ENCODE measurements at regions not wholly inside any gene's neighbourhood (a gene's known extent, or its start where the extent isn't known, plus 50 kb on each side); places are given as distances from the start of the nearest gene placed in this dataset.

DNA sequence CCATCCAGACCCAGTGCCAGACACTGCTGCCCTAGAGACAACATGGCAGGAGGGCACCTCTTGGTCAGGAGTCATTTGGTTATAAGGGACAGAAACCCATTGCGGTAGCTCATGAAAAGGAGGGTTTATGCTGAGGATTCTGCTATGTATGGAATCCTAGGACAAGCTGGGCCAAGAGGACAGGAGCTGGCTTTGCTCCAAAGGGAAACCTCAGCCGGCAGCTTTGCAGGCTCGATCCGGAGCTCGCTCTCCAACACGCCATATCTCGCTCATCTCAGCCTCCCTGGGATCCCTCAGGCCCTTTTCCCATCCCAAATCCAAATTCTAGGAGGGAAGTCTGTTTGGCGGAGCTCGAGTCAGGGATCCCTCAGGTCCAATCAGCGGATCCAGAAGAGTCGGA, 345.7 kb downstream of the GLRX3 start:
- Histone ChIP-seq H3K9me3 (ENCODE audit: control insufficient read depth, insufficient read depth, low read length) (no peaks in the 10 kb centered on the region), H3K36me3 (ENCODE audit: control insufficient read depth, insufficient read depth, low read length) (no peaks in the 10 kb centered on the region), H3K27me3 (ENCODE audit: control insufficient read depth, insufficient read depth, low read length) (no peaks in the 10 kb centered on the region), H3K4me3 (ENCODE audit: low read depth, low read length) (no peak overlapping the region), H3K4me1 (ENCODE audit: control insufficient read depth, insufficient read depth, low read length) (no peaks in the 10 kb centered on the region), H3K9ac (ENCODE audit: low read depth, low read length) (no peak overlapping the region), H3K27ac (ENCODE audit: low read depth, low read length) (no peak overlapping the region)

DNA sequence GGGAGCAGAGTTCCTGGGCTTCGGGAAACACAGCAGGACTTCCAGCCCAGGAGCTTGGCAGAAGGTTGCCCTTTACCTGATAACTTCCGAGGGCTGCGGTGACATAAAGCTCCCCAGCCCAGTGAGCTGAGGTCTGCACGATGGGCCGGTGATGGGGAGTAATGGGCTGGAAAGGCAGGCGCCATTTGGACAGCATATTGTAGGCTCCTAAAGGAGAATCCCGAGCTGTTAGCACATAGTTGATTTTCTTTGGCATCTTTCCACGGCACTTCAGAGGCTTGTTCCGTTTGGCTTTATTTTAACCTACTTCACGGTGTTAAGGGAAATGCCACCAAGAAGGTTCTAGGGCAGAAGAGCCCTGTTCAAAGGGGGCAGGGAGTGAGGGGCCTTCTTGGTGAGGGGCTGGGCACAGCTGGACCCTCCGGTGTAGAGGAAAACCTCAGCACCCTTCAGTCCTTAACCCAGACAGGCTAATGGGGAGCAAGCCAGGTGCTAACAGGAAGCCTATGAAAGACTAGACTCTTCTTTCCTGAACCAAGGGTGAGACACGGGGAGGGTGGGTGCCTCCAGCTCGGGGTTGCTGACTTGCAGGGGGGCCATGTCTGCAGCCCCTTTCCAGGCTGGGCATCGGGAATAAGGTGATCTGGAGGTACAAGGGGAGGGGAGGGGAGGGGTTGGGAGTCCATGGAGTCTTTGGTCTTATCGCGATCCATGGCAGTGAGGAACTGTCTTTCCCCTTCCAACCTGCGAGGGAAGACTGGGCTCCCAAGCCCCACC, 347.7 kb downstream of the GLRX3 start:
- H3K27me3 ChIP-seq (ENCODE audit: control insufficient read depth, insufficient read depth, low read length): no peaks in the 10 kb centered on the region
- peaks cover 3% of the 10 kb centered on the region for H3K4me1 ChIP-seq (ENCODE audit: control insufficient read depth, insufficient read depth, low read length)
- H3K9me3 ChIP-seq (ENCODE audit: control insufficient read depth, insufficient read depth, low read length): no peaks in the 10 kb centered on the region
- H3K36me3 ChIP-seq (ENCODE audit: control insufficient read depth, insufficient read depth, low read length): no peaks in the 10 kb centered on the region
- H3K9ac ChIP-seq (ENCODE audit: low read depth, low read length): no peak overlapping the region
- H3K27ac ChIP-seq (ENCODE audit: low read depth, low read length): no peak overlapping the region
- no peak overlapping the region for H3K4me3 ChIP-seq (ENCODE audit: low read depth, low read length)

GRCh38 chr10:130484468-130485180, 348.4 kb downstream of the GLRX3 start:
- Histone ChIP-seq H3K4me3 (ENCODE audit: low read depth, low read length) (no peak overlapping the region), H3K9me3 (ENCODE audit: control insufficient read depth, insufficient read depth, low read length) (no peaks in the 10 kb centered on the region), H3K27me3 (ENCODE audit: control insufficient read depth, insufficient read depth, low read length) (no peaks in the 10 kb centered on the region), H3K27ac (ENCODE audit: low read depth, low read length) (no peak overlapping the region), H3K9ac (ENCODE audit: low read depth, low read length) (no peak overlapping the region), H3K4me1 (ENCODE audit: control insufficient read depth, insufficient read depth, low read length) (peaks cover 3% of the 10 kb centered on the region), H3K36me3 (ENCODE audit: control insufficient read depth, insufficient read depth, low read length) (no peaks in the 10 kb centered on the region)

DNA sequence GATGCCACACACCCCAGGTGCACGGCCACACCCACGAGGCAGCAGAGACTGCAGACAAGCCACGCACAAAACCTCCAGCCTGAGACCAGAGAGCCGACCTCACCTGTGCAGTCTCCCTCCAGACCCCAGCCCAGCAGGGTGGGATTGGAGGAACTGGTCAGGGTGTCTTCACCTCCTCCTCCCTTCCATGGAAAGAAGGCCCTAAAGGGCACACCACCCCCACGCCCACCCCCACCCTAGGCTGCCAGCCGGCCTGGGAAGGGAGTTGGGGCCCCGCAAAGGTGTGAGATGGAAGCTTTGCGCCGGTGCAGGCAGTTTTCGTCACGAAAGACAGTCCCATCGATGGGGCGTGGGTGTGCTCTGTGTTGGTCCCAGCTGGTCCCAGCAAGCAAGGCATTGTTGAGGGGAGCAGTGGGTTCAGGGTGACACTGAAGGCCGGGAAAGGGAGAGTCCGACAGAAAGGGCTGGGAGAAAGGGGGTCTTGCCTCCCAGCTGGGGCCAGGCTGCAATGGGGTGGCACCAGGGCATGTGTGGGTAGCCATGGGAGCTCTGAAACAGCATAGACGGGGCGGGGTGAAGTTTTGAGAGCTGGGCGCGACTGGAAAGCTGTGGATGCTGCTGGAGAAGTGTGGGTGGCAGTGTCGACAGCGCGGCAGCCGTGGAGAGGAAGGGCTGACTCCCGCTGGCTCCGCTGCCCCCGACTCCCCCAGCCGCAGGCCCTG, 349.2 kb downstream of the GLRX3 start:
- no peak overlapping the region for H3K27ac ChIP-seq (ENCODE audit: low read depth, low read length)
- H3K9me3 ChIP-seq (ENCODE audit: control insufficient read depth, insufficient read depth, low read length): no peaks in the 10 kb centered on the region

GRCh38 chr10:130485958-130486895, 350.0 kb downstream of the GLRX3 start:
- Histone ChIP-seq H3K4me1 (ENCODE audit: control insufficient read depth, insufficient read depth, low read length) (peaks cover 11% of the 10 kb centered on the region), H3K36me3 (ENCODE audit: control insufficient read depth, insufficient read depth, low read length) (no peaks in the 10 kb centered on the region), H3K27ac (ENCODE audit: low read depth, low read length) (no peak overlapping the region)

More for the DNA sequence above, 349.2 kb downstream of the GLRX3 start:
- Histone ChIP-seq H3K27me3 (ENCODE audit: control insufficient read depth, insufficient read depth, low read length) (no peaks in the 10 kb centered on the region), H3K4me3 (ENCODE audit: low read depth, low read length) (no peak overlapping the region), H3K9ac (ENCODE audit: low read depth, low read length) (no peak overlapping the region), H3K36me3 (ENCODE audit: control insufficient read depth, insufficient read depth, low read length) (no peaks in the 10 kb centered on the region), H3K4me1 (ENCODE audit: control insufficient read depth, insufficient read depth, low read length) (peaks cover 3% of the 10 kb centered on the region)

GRCh38 chr10:130486906-130487305, 350.7 kb downstream of the GLRX3 start:
- H3K27ac ChIP-seq (ENCODE audit: low read depth, low read length): no peak overlapping the region

More at GRCh38 chr10:130485958-130486895, 350.0 kb downstream of the GLRX3 start:
- H3K9ac ChIP-seq (ENCODE audit: low read depth, low read length): no peak overlapping the region
- H3K4me3 ChIP-seq (ENCODE audit: low read depth, low read length): no peak overlapping the region
- H3K9me3 ChIP-seq (ENCODE audit: control insufficient read depth, insufficient read depth, low read length): no peaks in the 10 kb centered on the region
- no peaks in the 10 kb centered on the region for H3K27me3 ChIP-seq (ENCODE audit: control insufficient read depth, insufficient read depth, low read length)

DNA sequence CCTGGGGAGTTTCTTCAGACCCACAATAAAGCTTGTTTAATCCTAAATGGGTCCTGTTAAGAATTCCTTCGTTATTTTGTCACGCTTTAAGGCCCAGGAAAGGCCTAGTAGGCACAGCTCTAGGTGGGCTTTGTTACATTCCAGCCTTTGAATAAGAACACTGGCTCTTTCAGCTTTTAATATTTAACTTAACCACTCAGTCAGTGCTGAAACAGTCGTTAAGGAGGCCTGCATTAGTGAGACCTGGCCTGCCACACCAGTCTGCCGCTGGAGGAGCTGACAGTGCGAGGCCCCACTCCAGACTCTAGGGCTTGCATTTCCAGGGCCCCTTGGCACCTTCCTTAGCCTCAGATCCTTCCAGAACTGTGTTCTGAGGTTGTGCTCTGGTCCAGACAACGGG, 351.4 kb downstream of the GLRX3 start:
- H3K4me3 ChIP-seq (ENCODE audit: low read depth, low read length): no peak overlapping the region
- H3K4me1 ChIP-seq (ENCODE audit: control insufficient read depth, insufficient read depth, low read length): peaks cover 19% of the 10 kb centered on the region
- H3K9ac ChIP-seq (ENCODE audit: low read depth, low read length): no peak overlapping the region
- no peaks in the 10 kb centered on the region for H3K27me3 ChIP-seq (ENCODE audit: control insufficient read depth, insufficient read depth, low read length)
- H3K36me3 ChIP-seq (ENCODE audit: control insufficient read depth, insufficient read depth, low read length): no peaks in the 10 kb centered on the region
- H3K27ac ChIP-seq (ENCODE audit: low read depth, low read length): peak overlapping the region; percentile 59
- H3K9me3 ChIP-seq (ENCODE audit: control insufficient read depth, insufficient read depth, low read length): no peaks in the 10 kb centered on the region

More at GRCh38 chr10:130486906-130487305, 350.7 kb downstream of the GLRX3 start:
- H3K4me1 ChIP-seq (ENCODE audit: control insufficient read depth, insufficient read depth, low read length): peaks cover 17% of the 10 kb centered on the region
- no peaks in the 10 kb centered on the region for H3K36me3 ChIP-seq (ENCODE audit: control insufficient read depth, insufficient read depth, low read length)
- H3K9me3 ChIP-seq (ENCODE audit: control insufficient read depth, insufficient read depth, low read length): no peaks in the 10 kb centered on the region
- H3K4me3 ChIP-seq (ENCODE audit: low read depth, low read length): no peak overlapping the region
- no peaks in the 10 kb centered on the region for H3K27me3 ChIP-seq (ENCODE audit: control insufficient read depth, insufficient read depth, low read length)
- H3K9ac ChIP-seq (ENCODE audit: low read depth, low read length): no peak overlapping the region

- H3K9me3 ChIP-seq (ENCODE audit: control insufficient read depth, insufficient read depth, low read length): no peaks in the 10 kb centered on the region
- peaks cover 19% of the 10 kb centered on the region for H3K4me1 ChIP-seq (ENCODE audit: control insufficient read depth, insufficient read depth, low read length)
- no peak overlapping the region for H3K4me3 ChIP-seq (ENCODE audit: low read depth, low read length)
- H3K27ac ChIP-seq (ENCODE audit: low read depth, low read length): no peak overlapping the region
- H3K36me3 ChIP-seq (ENCODE audit: control insufficient read depth, insufficient read depth, low read length): no peaks in the 10 kb centered on the region
- no peaks in the 10 kb centered on the region for H3K27me3 ChIP-seq (ENCODE audit: control insufficient read depth, insufficient read depth, low read length)
- no peak overlapping the region for H3K9ac ChIP-seq (ENCODE audit: low read depth, low read length)
Measured at GRCh38 chr10:130489891-130490290, 353.7 kb downstream of the GLRX3 start.

GRCh38 chr10:130491011-130491692, 355.0 kb downstream of the GLRX3 start:
- peak overlapping the region; percentile 2 for H3K27ac ChIP-seq (ENCODE audit: low read depth, low read length)
- peaks cover 19% of the 10 kb centered on the region for H3K4me1 ChIP-seq (ENCODE audit: control insufficient read depth, insufficient read depth, low read length)
- H3K36me3 ChIP-seq (ENCODE audit: control insufficient read depth, insufficient read depth, low read length): no peaks in the 10 kb centered on the region
- H3K9ac ChIP-seq (ENCODE audit: low read depth, low read length): no peak overlapping the region
- H3K27me3 ChIP-seq (ENCODE audit: control insufficient read depth, insufficient read depth, low read length): no peaks in the 10 kb centered on the region
- H3K4me3 ChIP-seq (ENCODE audit: low read depth, low read length): no peak overlapping the region
- H3K9me3 ChIP-seq (ENCODE audit: control insufficient read depth, insufficient read depth, low read length): no peaks in the 10 kb centered on the region

DNA sequence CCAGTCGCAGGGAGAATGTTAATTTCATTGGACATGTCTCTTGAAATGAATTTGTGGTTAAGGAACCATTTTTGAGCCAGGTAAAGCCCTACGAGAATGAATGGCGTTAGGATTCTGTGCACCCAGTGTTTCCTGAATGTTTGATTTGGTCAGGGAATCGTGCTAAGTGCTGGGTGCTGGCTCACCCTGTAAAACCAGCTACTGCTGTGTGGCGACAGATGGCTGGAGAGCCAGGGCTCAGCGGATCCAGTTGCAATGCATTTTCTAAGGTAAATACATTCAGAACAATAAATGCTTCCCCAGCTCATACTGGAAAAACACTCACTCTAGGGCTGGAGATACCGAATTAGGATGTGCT, 355.5 kb downstream of the GLRX3 start:
- Histone ChIP-seq H3K27me3 (ENCODE audit: control insufficient read depth, insufficient read depth, low read length) (no peaks in the 10 kb centered on the region), H3K36me3 (ENCODE audit: control insufficient read depth, insufficient read depth, low read length) (no peaks in the 10 kb centered on the region), H3K4me3 (ENCODE audit: low read depth, low read length) (no peak overlapping the region), H3K9me3 (ENCODE audit: control insufficient read depth, insufficient read depth, low read length) (no peaks in the 10 kb centered on the region), H3K4me1 (ENCODE audit: control insufficient read depth, insufficient read depth, low read length) (peaks cover 19% of the 10 kb centered on the region), H3K9ac (ENCODE audit: low read depth, low read length) (no peak overlapping the region), H3K27ac (ENCODE audit: low read depth, low read length) (no peak overlapping the region)

Measured in HUES48 (cell line).